Neuron (in vitro differentiated cells): ENCODE measurements at regions not wholly inside any gene's neighbourhood (a gene's known extent, or its start where the extent isn't known, plus 50 kb on each side); places are given as distances from the start of the nearest gene placed in this dataset.

Source experiments
- H2AFZ ChIP-seq: one replicate; pipeline ENCODE4 v1.6.1; 2013; ENCODE audit warnings: low read depth, mild to moderate bottlenecking, inconsistent platforms, low read length, moderate library complexity
- H3K27me3 ChIP-seq: one replicate; pipeline ENCODE4 v1.6.1; 2013; ENCODE audit warnings: low read length; ENCODE audit not compliant: insufficient read depth
- H3K36me3 ChIP-seq: one replicate; pipeline ENCODE4 v1.6.1; 2013; ENCODE audit warnings: low read length; ENCODE audit not compliant: insufficient read depth
- H3K4me1 ChIP-seq: one replicate; pipeline ENCODE4 v1.6.1; 2013; ENCODE audit warnings: low read length; ENCODE audit not compliant: insufficient read depth
- H3K4me3 ChIP-seq: 2 replicates; pipeline ENCODE4 v1.5.1; 2013; ENCODE audit warnings: mild to moderate bottlenecking, low read length, moderate library complexity
- H3K9me3 ChIP-seq: one replicate; pipeline ENCODE4 v1.6.1; 2013; ENCODE audit warnings: low read length

DNA sequence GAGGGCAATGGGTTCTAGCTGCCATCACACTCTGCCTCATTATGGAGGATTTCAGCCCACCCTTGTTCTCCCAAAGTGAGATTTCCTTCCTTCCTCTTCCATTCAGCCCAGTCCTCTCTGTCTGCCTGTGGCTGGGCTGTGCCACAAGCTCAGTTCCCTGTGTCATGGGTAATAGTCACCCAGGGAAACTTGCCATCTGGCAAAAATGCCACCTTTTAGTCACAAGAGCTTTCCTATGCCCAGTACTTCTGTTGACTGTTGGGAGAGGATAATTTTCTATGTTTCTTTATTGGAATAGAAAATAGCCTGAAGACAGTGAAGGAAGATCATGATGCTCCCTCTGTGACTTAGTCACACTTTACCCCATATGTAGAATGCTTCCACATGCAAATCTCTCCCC is 71.4 kb downstream of the TLR4 start:
- Histone ChIP-seq H3K27me3 (no peaks in the 10 kb centered on the region), H3K4me1 (no peaks in the 10 kb centered on the region), H3K9me3 (no peaks in the 10 kb centered on the region), H2AFZ (no peak overlapping the region), H3K4me3 (no peak overlapping the region), H3K36me3 (no peaks in the 10 kb centered on the region)

DNA sequence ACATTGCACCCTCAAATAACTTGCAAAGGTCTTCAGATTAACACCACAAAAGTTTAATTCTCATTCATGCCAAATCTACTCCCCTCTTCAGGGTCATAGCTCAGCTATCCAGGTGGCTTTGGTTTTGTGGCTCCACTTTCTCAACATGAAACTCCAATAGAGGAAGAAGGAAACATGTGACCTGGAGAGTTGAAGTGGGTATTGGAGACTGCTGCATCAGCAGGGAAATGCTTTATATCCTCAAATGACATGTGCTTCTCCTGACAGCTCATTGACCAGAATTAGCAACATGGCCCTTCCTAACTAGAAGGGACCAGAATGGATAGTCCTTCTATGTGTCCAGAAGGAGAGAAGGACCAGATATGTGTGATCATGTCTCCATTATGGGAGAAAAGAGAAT is 73.6 kb downstream of the TLR4 start:
- Histone ChIP-seq H3K4me1 (no peaks in the 10 kb centered on the region), H3K36me3 (no peaks in the 10 kb centered on the region), H3K4me3 (no peak overlapping the region), H3K27me3 (no peaks in the 10 kb centered on the region), H3K9me3 (no peaks in the 10 kb centered on the region), H2AFZ (no peak overlapping the region)

DNA sequence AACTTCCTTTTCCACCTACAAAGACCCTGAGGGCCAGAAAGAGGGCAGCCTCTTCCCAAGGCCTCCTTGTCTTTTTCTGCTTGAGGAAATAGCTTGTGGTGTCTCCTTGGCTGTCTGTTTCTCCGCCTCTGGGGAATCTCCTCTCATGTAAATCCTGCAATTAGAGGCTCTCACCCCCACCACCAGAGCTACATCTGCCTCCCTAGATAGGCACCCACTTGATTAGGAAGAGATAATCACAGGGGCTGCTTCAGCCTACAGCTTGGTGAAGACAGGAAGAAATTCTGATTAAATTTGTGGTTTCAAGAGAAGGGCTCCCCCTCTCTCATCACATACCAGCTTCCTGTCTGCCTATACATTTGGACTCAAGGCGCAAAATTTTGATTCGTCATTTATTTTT is 75.6 kb downstream of the TLR4 start:
- Histone ChIP-seq H2AFZ (no peak overlapping the region), H3K9me3 (no peaks in the 10 kb centered on the region), H3K36me3 (no peaks in the 10 kb centered on the region), H3K27me3 (no peaks in the 10 kb centered on the region), H3K4me1 (no peaks in the 10 kb centered on the region), H3K4me3 (no peak overlapping the region)

DNA sequence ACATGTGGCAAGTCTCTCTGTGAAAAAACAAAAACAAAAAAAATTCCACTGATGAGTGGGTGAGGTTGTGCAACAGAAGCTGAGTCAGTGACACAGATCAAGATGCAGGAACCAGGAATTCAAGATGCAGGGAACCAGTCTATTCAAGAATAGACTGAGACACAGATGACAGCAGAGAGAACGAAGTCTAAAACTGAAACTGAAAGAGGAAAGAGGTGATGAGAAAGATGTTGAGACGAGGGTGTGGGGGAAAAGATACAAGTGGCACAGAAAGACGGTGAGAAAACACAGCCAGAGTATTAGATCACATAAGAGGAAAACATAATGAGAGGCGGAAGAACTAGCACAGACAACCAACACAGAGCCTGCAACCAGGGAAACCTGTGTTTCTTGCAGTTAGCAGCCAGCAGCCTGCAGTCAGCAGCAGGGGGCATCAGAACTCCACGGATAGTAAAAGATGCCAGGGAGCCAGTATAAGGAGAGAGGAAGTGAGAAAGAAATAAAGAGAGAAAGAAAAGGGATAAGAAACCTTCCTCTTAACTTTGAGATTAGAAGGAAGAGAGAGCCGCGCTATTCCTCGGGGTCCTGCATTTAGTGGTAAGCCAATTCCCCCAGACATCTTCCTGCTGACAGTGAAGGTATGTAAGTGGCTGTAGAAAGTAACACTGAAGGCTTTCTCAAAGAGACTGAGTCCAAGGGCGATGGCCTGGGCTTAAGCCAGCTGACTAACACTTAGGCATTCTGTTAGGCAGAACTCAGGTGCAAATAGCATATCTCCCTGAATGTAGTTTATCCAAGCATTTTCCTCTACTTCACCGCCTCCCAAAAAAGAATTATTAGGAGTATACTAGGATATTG is 79.0 kb downstream of the TLR4 start:
- Histone ChIP-seq H3K4me3 (no peak overlapping the region), H3K27me3 (no peaks in the 10 kb centered on the region), H3K36me3 (no peaks in the 10 kb centered on the region), H3K4me1 (no peaks in the 10 kb centered on the region), H2AFZ (no peak overlapping the region), H3K9me3 (no peaks in the 10 kb centered on the region)

DNA sequence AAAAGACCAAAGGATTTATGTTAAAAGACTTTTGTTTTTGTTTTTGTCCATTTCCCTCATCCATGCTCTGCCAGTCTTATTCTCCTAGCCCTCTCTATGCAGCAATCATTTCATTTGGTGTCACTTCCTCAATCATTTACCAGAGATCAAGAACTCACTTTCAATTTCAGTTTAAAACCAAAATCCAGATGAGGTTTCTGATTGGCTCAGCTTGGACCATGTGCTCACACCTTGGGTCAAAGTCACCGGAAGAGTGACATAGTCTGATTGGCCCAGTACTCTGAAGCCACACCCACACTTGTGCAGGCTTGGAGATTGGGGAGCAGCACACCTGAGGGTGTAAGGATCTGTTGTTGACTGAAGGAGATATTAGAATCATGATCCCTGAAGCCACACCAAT is 79.6 kb downstream of the TLR4 start:
- H3K4me1 ChIP-seq, result no peaks in the 10 kb centered on the region
- no peaks in the 10 kb centered on the region for H3K36me3 ChIP-seq
- no peak overlapping the region for H2AFZ ChIP-seq
- no peaks in the 10 kb centered on the region for H3K9me3 ChIP-seq
- H3K27me3 ChIP-seq, result no peaks in the 10 kb centered on the region
- no peak overlapping the region for H3K4me3 ChIP-seq

DNA sequence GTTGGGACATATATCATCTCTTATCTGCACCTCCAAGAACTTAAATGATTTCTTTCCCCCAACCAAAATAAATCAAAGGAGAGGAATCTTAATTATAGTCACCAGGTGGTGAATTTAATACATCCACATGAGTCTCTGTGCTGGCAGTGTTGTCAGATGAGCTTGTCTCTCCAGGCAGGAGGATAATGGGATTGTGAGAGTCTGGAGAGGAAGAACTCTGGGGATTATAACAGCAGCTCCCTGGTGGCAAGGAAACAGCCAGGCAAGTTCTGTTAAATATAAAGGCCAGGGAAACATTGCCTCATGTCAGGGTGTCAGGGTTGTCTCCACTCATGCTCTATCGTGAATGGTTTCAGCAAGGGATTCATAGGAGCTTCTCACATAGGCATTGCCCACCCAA is 80.8 kb downstream of the TLR4 start:
- Histone ChIP-seq H3K36me3 (no peaks in the 10 kb centered on the region), H3K4me3 (no peak overlapping the region), H3K27me3 (no peaks in the 10 kb centered on the region), H3K9me3 (no peaks in the 10 kb centered on the region), H3K4me1 (no peaks in the 10 kb centered on the region), H2AFZ (no peak overlapping the region)

DNA sequence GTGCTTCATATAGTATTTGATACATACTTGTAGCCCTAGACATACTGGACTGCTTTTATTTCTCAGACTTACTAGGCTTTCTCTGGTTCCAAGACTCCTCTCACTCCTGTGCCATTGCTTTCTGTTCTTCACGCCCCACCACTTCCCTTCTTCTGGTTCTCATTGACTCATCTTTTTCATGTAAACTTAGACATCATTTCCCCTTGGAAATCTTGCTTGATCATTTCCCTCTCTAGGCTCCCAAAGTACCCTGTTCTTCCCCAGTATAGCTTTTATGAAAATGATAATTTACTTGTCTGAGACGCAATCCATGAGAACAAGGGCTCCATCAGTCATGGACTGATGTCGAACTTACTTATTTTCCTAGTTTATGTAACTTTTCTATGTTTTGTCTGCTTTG is 83.5 kb downstream of the TLR4 start:
- Histone ChIP-seq H3K4me3 (no peak overlapping the region), H3K9me3 (no peaks in the 10 kb centered on the region), H2AFZ (no peak overlapping the region), H3K4me1 (peaks cover 3% of the 10 kb centered on the region), H3K27me3 (no peaks in the 10 kb centered on the region), H3K36me3 (no peaks in the 10 kb centered on the region)

DNA sequence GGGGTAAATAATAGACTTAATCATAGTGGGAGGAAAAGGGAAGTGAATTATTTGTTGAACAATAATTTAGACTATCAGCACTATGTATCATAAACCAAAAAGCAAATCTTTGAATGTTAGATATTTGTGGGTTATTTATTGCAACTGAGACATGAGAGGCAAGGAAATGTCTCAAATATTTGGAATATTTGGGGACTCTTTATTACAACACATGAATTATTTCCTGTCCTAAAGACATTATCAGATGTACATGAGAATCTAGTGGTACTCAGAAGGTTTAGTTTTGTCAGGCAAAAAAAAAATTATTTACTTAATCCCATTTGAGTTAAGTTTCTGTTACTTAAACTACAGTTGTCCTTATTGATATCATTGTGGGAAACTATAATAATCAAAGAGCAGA is 91.1 kb downstream of the TLR4 start:
- H3K4me3 ChIP-seq, result no peak overlapping the region

DNA sequence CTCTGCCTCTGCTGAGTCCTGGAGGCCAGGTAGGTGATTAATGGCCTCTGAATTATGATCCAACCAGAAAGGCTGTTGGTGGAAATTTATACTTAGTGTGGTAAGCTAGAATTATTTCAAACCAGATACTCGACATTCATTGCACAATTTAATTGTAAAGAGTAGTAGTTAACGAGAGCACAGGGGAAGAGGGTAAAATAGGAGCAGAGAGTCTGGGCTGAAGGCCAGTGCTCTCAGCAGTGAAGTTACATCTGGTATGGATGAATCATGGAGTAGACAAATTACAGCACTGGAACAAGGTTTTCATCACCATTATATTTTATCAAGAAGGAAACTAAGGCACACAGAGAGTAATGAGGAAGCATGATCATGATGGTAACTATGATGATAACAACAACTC is 92.5 kb downstream of the TLR4 start:
- no peak overlapping the region for H3K4me3 ChIP-seq
- no peak overlapping the region for H2AFZ ChIP-seq
- H3K36me3 ChIP-seq, result no peaks in the 10 kb centered on the region
- H3K4me1 ChIP-seq, result peaks cover 3% of the 10 kb centered on the region
- no peaks in the 10 kb centered on the region for H3K27me3 ChIP-seq
- H3K9me3 ChIP-seq, result no peaks in the 10 kb centered on the region

More for the DNA sequence above, 91.1 kb downstream of the TLR4 start:
- Histone ChIP-seq H3K27me3 (no peaks in the 10 kb centered on the region), H3K9me3 (no peaks in the 10 kb centered on the region), H3K36me3 (no peaks in the 10 kb centered on the region), H3K4me1 (peaks cover 3% of the 10 kb centered on the region), H2AFZ (no peak overlapping the region)

DNA sequence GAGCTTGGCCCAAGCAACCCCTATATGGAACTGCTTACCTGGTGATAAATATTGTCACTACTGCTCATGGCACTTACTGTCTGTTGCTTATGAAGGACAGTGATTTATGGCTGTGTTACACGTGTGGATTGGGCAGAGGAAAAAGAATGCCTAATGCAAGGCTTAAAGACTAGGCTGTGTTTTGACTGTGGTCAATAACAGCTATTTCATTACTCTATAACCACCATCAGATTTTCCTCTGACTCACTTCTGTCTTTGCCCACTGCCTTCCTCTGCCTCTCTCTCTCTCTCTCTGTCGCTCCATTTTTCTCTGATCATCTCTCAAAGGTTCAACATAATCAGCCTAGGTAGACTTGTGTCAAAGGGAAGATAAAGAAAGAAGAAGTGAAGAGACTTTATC is 96.2 kb downstream of the TLR4 start:
- Histone ChIP-seq H3K4me3 (no peak overlapping the region), H3K27me3 (no peaks in the 10 kb centered on the region), H3K4me1 (no peaks in the 10 kb centered on the region), H3K36me3 (no peaks in the 10 kb centered on the region), H2AFZ (no peak overlapping the region), H3K9me3 (no peaks in the 10 kb centered on the region)

DNA sequence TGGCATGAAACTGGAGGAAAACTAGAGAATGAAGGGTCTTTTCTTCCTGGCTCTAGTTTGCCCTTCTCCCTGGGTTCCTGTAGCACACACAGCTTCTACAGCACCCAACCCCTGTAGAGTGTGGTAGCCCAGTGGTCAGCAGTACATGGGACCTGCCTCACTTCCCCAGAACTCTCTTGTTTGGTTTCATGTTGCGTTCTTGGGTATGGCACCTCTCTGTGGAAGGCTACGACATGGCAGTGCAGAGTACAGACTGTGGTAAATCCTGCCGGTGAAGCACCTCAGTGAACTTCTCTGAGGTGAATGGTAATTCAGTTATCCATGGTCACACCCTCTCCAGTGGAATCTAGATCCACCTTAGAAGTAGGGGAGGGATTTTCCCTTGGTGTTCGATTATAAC is 105.5 kb downstream of the TLR4 start:
- no peaks in the 10 kb centered on the region for H3K9me3 ChIP-seq
- no peaks in the 10 kb centered on the region for H3K4me1 ChIP-seq
- H3K4me3 ChIP-seq, result no peak overlapping the region
- H3K27me3 ChIP-seq, result no peaks in the 10 kb centered on the region
- H2AFZ ChIP-seq, result no peak overlapping the region
- no peaks in the 10 kb centered on the region for H3K36me3 ChIP-seq

DNA sequence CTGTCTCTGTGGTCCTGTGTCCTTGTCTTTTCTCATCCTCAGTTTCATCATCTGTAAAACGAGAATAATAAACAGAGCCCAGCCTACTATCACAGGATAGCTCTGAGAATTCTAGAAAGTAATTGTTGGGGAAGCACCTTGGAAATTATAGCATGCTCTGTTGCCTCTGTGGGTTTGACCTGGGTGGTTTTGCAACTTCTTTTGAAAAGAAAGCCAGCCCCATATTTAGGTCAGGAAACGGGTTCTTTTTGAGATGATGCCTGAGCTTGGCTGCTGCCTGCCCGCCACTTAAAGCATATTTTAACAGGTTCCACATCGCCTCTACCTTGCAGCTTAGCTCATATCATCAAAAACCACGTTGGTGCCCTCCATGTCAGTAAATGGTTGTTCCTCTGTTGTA is 111.1 kb downstream of the TLR4 start:
- no peaks in the 10 kb centered on the region for H3K36me3 ChIP-seq
- H3K9me3 ChIP-seq, result no peaks in the 10 kb centered on the region
- no peaks in the 10 kb centered on the region for H3K4me1 ChIP-seq
- H3K4me3 ChIP-seq, result no peak overlapping the region
- H2AFZ ChIP-seq, result no peak overlapping the region
- H3K27me3 ChIP-seq, result no peaks in the 10 kb centered on the region

DNA sequence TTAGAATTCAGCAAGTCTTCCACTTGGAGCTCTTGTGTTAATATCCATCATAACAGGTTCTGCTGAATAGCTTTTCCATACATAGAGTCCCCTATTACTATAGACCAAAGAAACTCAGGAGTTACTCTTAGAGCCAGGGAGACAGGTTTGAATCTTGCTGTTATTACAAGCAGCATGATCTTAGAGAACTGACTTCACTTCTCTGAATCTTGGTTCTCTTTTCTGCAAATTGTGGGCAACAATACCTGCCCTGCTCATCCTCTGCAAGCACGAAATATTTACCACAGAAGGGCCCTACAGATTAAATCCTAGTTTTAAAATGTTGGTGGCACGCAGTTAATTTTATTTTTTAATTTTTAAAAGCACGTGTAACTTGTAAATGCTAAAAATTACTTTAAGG is 111.7 kb downstream of the TLR4 start:
- Histone ChIP-seq H3K4me1 (no peaks in the 10 kb centered on the region), H3K27me3 (no peaks in the 10 kb centered on the region), H3K9me3 (no peaks in the 10 kb centered on the region), H3K4me3 (no peak overlapping the region), H3K36me3 (no peaks in the 10 kb centered on the region), H2AFZ (no peak overlapping the region)

DNA sequence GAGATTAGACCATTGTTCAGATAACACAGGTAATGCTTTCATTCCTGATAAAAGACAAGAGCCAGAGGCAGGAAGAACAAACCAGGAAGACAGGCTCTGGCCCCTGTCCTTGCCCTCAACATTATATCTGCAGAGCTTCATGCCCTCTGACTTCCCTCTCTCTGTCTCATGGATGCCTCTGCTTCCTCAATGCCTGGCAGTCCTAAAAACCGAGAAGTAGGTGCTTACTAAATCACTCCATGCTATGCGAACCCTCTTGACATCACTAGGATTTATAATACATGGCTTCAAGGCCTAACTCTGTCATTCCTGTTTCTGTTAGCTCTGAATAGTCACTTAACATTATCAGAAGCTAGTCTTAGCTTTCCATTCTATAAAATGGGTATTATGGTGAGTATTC is 117.8 kb downstream of the TLR4 start:
- Histone ChIP-seq H3K36me3 (no peaks in the 10 kb centered on the region), H3K4me1 (no peaks in the 10 kb centered on the region), H3K27me3 (no peaks in the 10 kb centered on the region), H2AFZ (no peak overlapping the region), H3K9me3 (no peaks in the 10 kb centered on the region), H3K4me3 (no peak overlapping the region)
